ENCODE measurements at regions not wholly inside any gene's neighbourhood (a gene's known extent, or its start where the extent isn't known, plus 50 kb on each side); places are given as distances from the start of the nearest gene placed in this dataset.
A peak's percentile ranks its signal among the peaks of the same experiment; 100 is the strongest.

GRCh38 chr18:56423626-56424025, 214.8 kb downstream of the TXNL1 start:
- Histone ChIP-seq H3K18ac (ENCODE audit: low read depth, low read length) (no peak overlapping the region), H3K4me2 (ENCODE audit: low read depth, low read length) (no peak overlapping the region), H3K4ac (ENCODE audit: low read depth, low read length) (no peak overlapping the region), H3K9ac (ENCODE audit: low read depth, low read length) (no peak overlapping the region), H3K56ac (ENCODE audit: extremely low read depth, insufficient read depth, low read length) (no peak overlapping the region), H2BK15ac (ENCODE audit: low read depth, low read length) (no peak overlapping the region), H4K20me1 (ENCODE audit: insufficient read depth, low read length) (no peaks in the 10 kb centered on the region), H2AFZ (replicated peaks; ENCODE audit: low read length, poor library complexity) (no peak overlapping the region), H3K27me3 (ENCODE audit: control insufficient read depth, insufficient read depth, low read length) (no peaks in the 10 kb centered on the region), H3K36me3 (ENCODE audit: control insufficient read depth, insufficient read depth, low read length) (no peaks in the 10 kb centered on the region), H3K9me3 (ENCODE audit: control insufficient read depth, insufficient read depth, low read length) (peaks cover 3% of the 10 kb centered on the region), H3K79me1 (ENCODE audit: low read depth in 1 of 2, low read length in 2 of 2) (no peaks in the 10 kb centered on the region), H3K4me1 (ENCODE audit: control insufficient read depth, insufficient read depth, low read length) (no peaks in the 10 kb centered on the region), H2BK20ac (ENCODE audit: low read depth, low read length) (no peak overlapping the region), H3K14ac (replicated peaks; ENCODE audit: low read depth, low read length) (no peak overlapping the region), H2BK5ac (ENCODE audit: low read depth, low read length, poor library complexity, severe bottlenecking) (no peak overlapping the region), H2AK9ac (replicated peaks; ENCODE audit: low read depth, low read length, poor library complexity) (no peak overlapping the region), H3K27ac (ENCODE audit: insufficient read depth, low read length) (no peak overlapping the region), H4K91ac (ENCODE audit: insufficient read depth, low read depth, low read length) (no peak overlapping the region), H2BK120ac (ENCODE audit: low read depth, low read length) (no peak overlapping the region), H4K8ac (ENCODE audit: low read depth in 2 of 2, low read length in 2 of 2) (no peak overlapping the region), H3K23ac (ENCODE audit: low read depth, low read length) (no peak overlapping the region), H2AK5ac (ENCODE audit: low read depth, low read length) (no peak overlapping the region), H4K5ac (ENCODE audit: low read depth, low read length) (no peak overlapping the region), H3K4me3 (ENCODE audit: insufficient read depth, low read depth, low read length) (no peak overlapping the region), H3K9me1 (ENCODE audit: insufficient read depth, low read length) (no peaks in the 10 kb centered on the region)
- dilution Hi-C loops (cut with HindIII; ENCODE audit: low sequenced_read_pairs, unreplicated experiment) (no loop called here), intact Hi-C loops (cut with micrococcal nuclease) (no loop called here), in situ Hi-C loops (cut with MboI; ENCODE audit: low sequenced_read_pairs) (no loop called here)
- TF ChIP-seq NFE2L2 (IDR thresholded peaks at IDR 0.05; ENCODE audit: low read depth, low read length) (no peak), RAD21 (IDR thresholded peaks at IDR 0.05; ENCODE audit: low read length) (no peak), ELK1 (IDR thresholded peaks at IDR 0.05; ENCODE audit: borderline replicate concordance, low read depth, low read length) (no peak), CEBPB (IDR thresholded peaks at IDR 0.05; ENCODE audit: low read depth, low read length) (no peak)
- ChIA-PET POLR2A (ENCODE audit: unreplicated experiment) (no interaction called here), CTCF (no interaction called here)
- BruUV-seq (replicated peaks) = no TSS peak
- DNase-seq = peak; percentile 22
- no peak for ATAC-seq (ENCODE audit: low read depth)

All from IMR-90 (cell line).